HG03432 (cell line): ENCODE measurements at regions not wholly inside any gene's neighbourhood (a gene's known extent, or its start where the extent isn't known, plus 50 kb on each side); places are given as distances from the start of the nearest gene placed in this dataset.
A peak's percentile ranks its signal among the peaks of the same experiment; 100 is the strongest.
"Not testable (repeated sequence)": the region's sequence is repeated elsewhere in the genome, so short reads cannot be mapped to it uniquely, and the experiment has no call there.

ENCODE experiments used
- ATAC-seq: cut with Tn5 transposase; IDR thresholded peaks from one replicate; pipeline ENCODE4 v1.9.1; 2021; ENCODE audit warnings: mild to moderate bottlenecking, moderate library complexity; ENCODE audit not compliant: unreplicated experiment

DNA sequence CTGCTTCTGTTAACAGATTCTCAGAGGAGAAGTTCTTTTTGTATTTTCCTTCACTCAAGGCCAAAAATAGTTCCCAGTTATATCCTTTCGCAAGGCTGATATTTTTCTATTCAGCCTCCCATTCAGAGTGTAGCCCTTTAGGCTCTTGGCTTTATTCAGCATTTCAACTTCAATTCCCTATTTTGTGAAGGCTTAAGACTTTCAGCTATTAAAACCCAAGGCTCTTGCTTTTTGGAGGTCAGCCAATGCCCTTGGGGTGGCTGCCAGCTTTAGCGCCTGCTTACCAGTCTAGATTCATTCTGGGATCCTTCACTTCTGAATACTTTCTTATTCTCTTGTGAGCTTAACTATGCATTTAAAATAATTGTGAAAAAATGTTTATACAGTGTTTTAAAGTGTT is 57.3 kb upstream of the ADGRA3 start:
- no peak for ATAC-seq

DNA sequence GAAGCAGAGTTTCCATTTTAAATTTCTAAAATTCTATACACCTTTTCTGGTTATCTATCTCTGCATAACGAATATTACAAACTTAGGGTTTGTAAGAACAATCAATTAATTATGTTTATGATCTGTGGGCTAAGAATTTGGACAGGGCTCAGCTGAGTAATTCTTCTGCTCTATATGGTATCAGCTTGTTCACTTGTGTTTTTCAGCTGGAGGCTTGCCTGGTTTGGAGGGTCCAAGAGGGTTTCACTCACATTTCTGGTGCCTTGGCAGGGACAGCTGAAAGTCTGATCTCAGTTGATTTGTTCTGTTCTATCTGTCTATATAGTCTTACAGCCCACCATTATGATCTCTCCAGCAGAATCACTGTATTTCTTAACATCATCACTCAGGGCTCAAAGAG is 57.8 kb upstream of the ADGRA3 start:
- ATAC-seq, result no peak

DNA sequence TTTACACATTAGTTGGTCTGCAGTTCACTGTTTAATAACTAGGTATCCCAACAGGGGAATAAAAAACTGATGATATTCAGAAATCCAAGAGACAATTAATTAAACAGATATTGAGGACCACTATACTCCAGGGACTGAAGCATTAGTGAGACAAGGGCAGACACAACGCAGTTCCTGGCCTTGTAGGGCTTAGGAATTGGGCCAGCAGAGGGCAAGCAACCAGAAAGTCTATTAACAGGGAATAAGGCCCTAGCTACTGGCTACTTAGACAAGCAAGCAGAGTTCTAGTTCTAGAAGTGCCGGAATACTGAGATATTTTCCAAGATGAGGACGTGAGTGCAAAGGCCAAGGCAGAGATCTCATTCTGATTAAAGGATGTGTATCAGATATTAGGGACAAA is 58.6 kb upstream of the ADGRA3 start:
- no peak for ATAC-seq

DNA sequence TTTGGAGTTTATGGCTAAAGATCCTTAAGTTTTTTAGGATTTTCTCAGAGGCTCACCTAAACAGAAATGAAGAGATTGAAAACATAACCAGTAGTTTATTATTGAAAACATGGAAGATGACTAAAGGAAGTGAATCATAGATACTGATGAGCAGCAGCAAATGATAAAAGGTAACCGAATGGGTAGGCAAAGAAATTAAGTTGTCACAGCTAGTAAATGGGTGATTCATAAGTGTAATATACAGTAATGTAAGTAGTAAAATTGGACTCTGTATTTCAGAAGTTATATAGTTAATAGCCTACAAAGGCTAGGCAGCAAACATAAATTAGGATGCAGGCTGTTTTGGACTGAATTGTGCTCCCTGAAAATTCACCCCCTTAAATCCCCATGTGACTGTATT is 59.0 kb upstream of the ADGRA3 start:
- ATAC-seq, result no peak

DNA sequence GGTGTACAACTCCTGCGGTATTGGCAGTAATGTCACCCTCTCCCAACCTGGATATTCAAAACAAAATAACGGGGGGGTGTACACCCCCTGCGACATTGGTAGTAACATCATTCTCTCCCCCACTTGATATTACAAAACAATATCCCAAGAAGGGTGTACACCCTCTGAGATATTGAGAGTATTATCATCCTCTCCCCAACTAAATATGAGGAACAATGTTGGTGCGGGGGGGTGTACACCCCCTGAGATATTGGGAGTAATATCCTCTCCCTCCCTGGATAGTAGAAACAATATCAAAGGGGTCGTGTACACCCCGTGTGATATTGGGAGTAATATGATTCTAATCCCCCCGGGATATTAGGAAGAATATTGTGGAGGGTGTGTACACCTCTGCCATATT is 71.4 kb upstream of the ADGRA3 start:
- no peak for ATAC-seq

DNA sequence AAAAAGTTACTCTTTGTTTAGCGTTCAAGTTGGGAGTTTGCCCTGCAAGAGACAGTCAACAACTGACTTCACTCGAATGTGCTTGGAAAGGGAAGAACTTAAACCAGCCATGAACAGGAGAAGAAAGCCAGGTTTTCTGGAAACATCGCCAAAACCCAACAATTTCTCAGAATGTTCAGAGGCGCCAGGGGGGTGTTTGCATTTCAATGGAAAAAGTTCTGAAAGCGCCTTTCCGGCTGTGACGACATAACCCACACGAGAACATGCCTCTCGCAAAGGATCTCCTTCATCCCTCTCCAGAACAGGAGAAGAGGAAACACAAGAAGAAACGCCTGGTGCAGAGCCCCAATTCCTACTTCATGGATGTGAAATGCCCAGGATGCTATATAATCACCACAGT is 78.1 kb upstream of the ADGRA3 start:
- no peak for ATAC-seq

DNA sequence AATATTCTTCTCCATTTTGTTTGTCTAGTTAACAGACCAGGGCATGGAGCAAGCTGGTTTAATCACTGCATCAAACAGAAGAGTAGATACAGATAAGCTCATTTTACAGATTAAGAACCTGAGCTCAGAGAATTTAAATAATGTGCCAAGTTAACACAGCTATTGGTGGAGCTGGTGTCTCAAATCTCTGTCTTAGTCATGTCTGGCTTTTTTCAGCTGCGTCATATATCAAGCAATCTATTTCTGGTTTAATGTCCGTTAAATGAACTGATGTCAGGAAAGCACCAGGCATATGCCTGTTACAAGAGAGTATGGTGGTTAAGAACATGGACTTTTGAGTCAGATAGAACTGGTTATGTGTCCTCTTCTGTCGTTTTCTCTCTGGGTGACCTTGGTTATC is 79.8 kb upstream of the ADGRA3 start:
- peak; percentile 86 for ATAC-seq

DNA sequence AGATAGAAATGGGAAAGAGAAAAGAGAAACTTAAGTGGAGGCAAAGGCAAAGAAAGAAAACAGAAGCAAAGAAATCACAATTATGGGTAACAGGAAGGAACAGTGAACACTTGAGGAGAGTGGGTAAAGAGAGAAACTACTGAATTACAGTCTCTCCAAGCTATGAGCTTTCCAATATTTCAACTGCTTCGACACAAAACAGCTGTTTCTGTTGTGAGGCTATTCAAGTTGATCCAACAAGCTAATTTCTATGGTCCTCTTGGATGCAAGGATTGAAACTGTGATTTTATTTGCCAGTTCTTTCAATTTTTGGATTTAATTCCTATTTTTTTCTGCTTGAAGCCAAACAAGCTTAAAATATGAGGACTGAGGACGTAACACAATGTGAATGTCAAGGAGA is 80.5 kb upstream of the ADGRA3 start:
- no peak for ATAC-seq

DNA sequence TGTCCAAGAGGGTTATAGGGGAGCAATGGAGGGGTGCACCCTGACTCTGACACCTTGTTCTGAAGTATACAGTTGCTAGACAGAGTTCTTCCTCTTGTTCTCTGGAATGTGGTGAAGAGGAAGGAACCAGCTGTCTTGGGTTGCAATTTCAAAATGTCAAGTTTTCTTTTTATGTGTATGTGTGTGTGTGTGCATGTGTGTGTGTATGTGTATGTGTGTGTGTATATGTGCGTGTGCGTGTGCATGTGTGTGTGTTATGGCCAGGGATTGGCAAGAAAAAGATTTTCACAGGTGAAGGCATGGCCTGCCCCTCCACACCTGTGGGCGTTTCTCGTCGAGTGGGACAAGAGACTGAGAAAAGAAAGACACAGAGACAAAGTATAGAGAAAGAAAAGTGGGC is 81.6 kb upstream of the ADGRA3 start:
- ATAC-seq, result no peak

DNA sequence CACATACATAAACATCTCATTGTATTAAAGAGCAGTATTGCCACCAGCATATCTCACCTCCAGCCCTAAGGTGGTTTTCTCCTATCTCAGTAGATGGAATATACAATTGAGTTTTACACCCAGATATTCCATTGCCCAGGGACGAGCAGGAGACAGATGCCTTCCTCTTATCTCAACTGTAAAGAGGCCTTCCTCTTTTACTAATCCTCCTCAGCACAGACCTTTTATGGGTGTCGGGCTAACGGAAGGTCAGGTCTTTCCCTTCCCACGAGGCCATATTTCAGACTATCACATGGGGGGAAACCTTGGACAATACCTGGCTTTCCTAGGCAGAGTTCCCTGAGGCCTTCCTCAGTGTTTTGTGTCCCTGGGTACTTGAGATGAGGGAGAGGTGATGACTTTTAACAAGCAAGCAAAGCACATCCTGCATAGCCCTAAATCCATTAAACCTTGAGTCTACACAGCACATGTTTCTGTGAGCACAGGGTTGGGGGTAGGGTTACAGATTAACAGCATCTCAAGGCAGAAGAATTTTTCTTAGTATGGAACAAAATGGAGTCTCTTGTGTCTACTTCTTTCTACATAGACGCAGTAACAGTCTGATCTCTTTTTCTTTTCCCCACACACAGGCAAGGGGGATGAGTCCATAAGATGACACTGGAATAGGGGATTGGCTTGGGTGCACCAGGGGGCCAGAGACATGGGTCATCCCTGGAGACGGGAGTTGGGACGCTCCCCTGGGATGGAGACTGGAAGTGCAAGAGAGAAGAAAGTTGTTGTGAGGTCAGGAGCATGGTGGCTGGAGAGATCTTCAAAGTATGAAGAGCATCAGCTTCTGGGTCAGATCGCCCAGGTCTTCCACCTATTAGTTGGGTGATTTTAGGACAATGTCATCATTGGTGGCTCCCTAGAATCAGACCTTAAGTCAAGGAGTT is 82.5 kb upstream of the ADGRA3 start:
- ATAC-seq, result not testable (repeated sequence)

DNA sequence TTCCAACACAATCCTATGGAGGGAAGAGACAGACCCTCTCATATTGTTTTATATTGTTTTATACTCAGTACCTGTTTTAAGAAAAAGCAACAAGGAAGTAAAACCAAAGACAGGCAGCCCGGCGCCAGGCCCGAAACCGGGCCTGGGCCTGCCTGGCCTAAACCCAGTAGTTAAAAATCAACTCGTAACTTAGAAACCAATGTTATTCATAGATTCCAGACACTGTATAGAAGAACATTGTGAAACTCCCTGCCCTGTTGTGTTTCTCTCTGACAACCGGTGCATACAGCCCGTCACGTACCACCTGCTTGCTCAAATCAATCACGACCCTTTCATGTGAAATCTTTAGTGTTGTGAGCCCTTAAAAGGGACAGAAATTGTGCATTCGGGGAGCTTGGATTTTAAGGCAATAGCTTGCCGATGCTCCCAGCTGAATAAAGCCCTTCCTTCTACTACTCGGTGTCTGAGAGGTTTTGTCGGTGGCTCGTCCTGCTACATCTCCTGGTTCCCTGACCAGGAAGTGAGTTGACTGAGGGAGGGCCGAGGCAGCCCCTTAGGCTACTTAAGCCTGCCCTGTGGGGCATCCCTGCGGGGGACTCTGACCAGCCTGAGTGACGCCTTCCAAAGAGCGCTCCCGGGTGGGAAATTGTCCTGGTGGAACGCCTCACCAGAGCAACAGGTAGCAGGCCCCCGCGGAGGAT is 83.5 kb upstream of the ADGRA3 start:
- not testable (repeated sequence) for ATAC-seq

DNA sequence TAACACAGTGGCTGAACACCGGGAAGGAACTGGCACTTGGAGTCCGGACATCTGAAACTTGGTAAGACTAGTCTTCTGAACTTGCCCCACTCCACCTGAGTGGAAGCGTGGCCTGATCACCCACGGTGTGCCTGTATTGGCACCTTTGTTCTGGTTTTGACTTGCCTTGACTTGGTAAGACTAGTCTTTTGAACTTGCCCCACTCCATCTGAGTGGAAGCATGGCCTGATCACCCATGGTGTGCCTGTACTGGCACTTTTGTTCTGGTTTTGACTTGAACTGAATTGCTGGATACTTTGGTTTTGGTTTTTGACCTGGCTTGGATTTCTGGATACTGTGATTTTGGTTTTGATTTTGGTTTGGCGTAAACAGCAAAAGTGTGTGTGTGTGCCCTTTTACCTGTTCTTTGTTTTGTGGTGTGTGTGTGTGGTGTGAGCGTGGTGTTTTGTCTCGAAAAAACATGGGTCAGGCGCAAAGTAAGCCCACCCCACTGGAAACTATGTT is 84.1 kb upstream of the ADGRA3 start:
- ATAC-seq, result not testable (repeated sequence)

DNA sequence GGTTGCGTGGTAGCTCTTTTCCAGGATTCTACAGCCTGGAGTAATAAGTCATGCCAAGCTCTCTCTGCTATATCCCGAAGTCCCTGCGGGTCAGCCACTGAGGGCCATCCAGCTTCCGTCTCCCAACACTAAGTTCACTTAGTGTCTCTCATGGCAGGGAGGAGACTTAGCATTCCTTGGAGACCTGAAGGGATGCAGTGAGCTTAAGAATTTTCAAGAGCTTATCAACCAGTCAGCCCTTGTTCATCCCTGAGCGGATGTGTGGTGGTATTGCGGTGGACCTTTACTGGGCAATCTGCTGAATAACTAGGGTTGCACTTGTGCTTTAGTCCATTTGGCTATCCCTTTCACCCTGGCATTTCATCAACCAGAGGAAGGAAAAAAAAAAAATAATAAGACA is 85.8 kb upstream of the ADGRA3 start:
- ATAC-seq, result not testable (repeated sequence)

DNA sequence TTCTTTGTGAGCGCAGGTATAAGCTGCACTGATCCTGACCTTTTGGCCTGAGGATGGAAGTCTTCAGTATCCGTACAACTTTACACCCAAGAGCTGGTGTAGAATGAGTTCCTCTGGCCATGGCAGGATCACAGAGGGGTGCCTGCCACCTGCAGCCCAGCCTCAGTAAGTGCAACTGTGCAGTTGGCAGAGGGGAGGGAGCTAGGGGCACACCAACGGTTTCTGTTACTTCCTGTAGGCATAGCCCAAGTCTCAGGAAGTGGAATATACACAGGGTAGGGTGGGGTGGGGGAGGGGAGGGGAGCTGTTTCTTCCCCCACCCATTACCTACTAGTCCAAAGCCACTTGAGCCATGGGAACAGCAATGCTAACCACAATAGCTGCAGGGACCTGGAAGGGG is 85.4 kb upstream of the GBA3 start:
- ATAC-seq, result peak; percentile 92

DNA sequence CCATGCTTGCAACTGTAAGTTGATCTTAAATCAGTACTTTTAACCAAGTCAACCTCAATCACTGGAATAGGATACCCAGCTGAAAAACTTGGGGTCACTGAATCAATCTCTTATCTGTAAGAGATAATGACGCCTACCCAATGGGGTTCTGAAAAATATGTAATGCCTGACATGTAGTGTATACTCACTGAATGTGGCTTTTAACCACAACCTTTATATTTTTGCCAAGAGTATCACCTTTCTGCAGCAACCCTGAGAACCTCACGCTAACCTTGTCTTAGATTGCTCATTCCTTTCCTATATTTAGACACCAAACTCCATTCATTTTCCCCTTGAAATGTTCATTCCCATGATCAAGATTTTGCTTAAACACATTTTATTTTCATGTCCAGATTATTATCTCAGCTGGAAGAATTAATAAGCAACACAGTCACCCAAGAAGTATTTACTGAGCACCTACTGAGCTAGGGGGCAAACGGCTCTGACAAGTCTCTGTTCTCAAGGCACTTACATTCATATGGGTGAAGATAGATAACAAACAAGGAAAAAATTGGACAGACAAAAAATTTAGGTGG is 82.7 kb upstream of the GBA3 start:
- not testable (repeated sequence) for ATAC-seq

DNA sequence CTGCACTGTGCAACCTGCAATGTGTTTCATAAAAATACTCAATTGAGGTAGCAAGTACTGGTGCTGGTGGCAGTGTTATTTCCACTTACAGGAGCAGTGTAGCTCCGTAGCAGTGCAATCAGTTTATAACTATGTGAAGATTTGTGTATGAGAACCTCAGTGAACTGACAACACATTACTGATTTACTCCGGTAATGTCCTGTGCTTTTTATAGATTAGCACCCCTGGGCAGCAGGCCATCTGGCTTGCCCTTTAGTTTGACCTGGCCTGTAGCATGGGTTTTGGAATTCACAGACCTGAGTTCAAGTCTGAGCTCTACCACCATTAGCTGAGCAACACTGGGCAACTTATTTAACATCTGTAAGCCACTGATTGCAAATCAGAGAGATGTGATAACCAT is 78.6 kb upstream of the GBA3 start:
- no peak for ATAC-seq

DNA sequence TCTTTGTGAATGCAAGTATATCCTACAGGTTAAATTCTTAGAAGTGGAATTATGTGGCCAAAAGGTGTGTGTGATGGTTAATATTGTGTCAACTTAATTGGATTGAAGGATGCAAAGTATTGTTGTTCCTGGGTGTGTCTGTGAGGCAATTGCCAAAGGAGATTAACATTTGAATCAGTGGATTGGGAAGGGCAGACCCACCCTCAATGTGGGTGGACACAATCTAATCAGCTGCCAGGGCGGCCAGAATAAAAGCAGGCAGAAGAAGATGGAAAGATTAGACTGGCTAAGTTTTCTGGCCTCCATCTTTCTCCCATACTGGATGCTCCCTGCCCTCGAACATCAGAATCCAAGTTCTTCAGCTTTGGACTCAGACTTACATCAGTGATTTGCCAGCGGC is 76.2 kb upstream of the GBA3 start:
- no peak for ATAC-seq

DNA sequence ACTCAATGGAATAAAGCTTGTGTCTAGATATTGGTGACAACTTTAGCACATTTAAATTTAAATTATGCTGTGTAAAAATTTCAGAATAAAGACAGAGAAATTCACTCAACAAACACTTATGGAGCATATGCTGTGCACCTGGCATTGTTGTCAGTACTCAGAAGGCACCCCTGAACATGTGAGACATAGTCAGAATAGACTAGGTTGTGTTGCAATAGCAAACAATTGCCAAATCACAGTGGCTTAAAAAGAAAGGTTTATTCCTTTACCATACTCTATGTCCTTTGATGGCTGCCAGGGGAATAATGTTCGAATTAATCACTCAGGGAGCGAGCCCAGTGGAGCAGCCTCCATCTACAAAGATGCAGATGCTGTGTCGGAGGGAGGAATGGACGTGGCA is 72.6 kb upstream of the GBA3 start:
- ATAC-seq, result not testable (repeated sequence)

DNA sequence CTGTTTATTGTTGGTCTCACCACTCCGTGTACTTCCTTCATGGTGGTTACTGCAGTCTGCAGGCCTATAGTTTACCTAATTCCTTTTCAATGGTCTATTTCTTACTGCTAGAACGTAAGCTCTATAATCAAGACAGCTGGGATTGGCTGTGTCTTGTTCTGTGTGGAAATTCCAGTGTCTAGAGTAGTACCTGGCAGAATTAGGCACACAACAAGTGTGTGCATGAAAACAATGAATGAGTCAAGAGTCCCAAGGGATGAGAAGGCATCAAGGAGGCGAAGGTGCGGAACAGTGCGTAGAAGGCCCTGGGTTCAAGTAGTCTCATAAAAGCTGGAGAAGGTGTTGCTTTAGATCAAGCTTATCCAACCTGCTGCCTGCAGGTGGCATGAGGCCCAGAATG is 70.8 kb upstream of the GBA3 start:
- ATAC-seq, result not testable (repeated sequence)

DNA sequence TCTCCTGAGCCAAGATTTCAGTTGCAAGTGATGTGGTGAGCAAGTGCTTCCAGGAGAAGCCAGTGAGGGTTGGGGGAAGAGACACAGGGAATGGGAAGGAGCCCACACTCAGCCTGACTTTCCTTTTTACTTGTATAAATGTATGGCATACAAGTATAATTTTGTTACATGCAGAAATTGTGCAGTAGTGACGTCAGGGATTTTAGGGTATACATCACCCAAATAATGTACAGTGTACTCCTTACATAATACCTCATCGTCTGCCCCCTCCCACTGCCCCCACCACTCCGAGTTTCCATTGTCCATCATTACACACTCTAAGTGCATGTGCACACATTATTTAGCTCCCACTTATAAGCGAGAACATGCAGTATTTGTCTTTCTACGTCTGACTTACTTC is 68.7 kb upstream of the GBA3 start:
- ATAC-seq, result not testable (repeated sequence)

DNA sequence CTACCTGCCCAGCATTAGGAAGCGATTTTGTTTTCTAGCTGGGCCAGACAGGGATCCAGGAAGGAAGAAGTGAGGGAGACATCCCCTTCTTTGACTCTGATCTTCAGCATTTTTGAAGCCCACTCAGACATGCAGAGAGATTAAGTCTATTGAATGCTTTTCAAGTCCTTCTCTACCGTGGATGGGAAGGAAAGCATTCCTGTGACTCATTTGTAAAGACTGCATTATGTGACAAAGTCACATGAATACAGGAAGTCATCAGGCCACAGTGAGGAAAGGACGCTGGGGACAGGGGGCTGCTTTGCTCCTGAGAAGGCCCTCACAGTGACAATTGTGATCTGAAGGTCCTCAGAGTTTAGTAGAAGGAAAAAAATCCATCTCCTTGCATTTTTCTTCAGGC is 67.4 kb upstream of the GBA3 start:
- no peak for ATAC-seq

DNA sequence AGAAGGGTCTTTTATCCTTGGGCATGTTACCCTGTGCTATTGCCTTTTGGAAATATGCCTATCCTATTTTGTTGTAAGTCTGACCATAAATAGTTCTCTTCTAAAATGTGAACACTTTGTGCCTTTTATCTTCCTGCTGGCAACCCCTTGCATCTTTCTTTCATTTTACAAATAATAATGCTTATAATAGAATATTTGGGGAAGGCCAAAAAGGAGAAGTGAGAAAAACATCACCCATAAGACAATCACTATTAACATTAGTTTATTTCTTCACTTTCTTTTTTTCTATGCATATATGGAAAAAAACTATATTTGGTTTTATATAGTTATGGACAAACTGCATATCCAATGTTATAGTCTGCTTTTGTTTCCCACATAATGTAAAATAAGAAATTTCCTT is 64.9 kb upstream of the GBA3 start:
- not testable (repeated sequence) for ATAC-seq
